ENCODE measurements at regions not wholly inside any gene's neighbourhood (a gene's known extent, or its start where the extent isn't known, plus 50 kb on each side); places are given as distances from the start of the nearest gene placed in this dataset.

GRCh38 chr3:162610261-162610660 lies 1113.7 kb downstream of the OTOL1 start:
- Mint-ChIP-seq H3K4me1 (ENCODE audit: low read depth) (no peaks in the 10 kb centered on the region), H3K36me3 (ENCODE audit: low read depth) (no peaks in the 10 kb centered on the region), H3K4me3 (no peak overlapping the region), H3K27ac (no peak overlapping the region), H3K9me3 (peaks cover 8% of the 10 kb centered on the region), H3K27me3 (no peaks in the 10 kb centered on the region)
- CTCF ChIA-PET: no interaction called here
- H3K4me1 ChIP-seq (ENCODE audit: insufficient read depth, low read length): no peaks in the 10 kb centered on the region
- no peak for DNase-seq
- no peaks in the 10 kb centered on the region for H3K36me3 ChIP-seq (ENCODE audit: insufficient read depth, low read length)
- TF ChIP-seq CTCF (IDR thresholded peaks at IDR 0.05): no peak
- no peaks in the 10 kb centered on the region for H3K27me3 ChIP-seq (ENCODE audit: control insufficient read depth in 1 of 2, insufficient read depth in 2 of 2, low read length in 2 of 2)
- H3K9me3 ChIP-seq (ENCODE audit: control insufficient read depth in 1 of 2, insufficient read depth in 1 of 2, low read length in 2 of 2): peaks cover 0 to 12% of the 10 kb centered on the region in 2 experiments
- intact Hi-C loops (cut with DNase I, micrococcal nuclease): no loop called here
- ATAC-seq (ENCODE audit: poor library complexity): no peak
- H3K27ac ChIP-seq (ENCODE audit: low read depth in 1 of 2, low read length in 2 of 2): no peak overlapping the region
- POLR2A ChIA-PET: no interaction called here
- no peak overlapping the region for H3K4me3 ChIP-seq (ENCODE audit: low read length)

- TF ChIP-seq CTCF (IDR thresholded peaks at IDR 0.05): no peak
These were observed 1116.4 kb downstream of the OTOL1 start for GRCh38 chr3:162612991-162613390.

GRCh38 chr3:162626172-162626571 lies 1129.6 kb downstream of the OTOL1 start:
- ChIA-PET POLR2A (no interaction called here), CTCF (no interaction called here)
- Mint-ChIP-seq H3K4me1 (ENCODE audit: low read depth) (no peaks in the 10 kb centered on the region), H3K27ac (no peak overlapping the region), H3K27me3 (no peaks in the 10 kb centered on the region), H3K4me3 (no peak overlapping the region), H3K36me3 (ENCODE audit: low read depth) (no peaks in the 10 kb centered on the region), H3K9me3 (peaks cover 5% of the 10 kb centered on the region)
- Histone ChIP-seq H3K36me3 (ENCODE audit: insufficient read depth, low read length) (no peaks in the 10 kb centered on the region), H3K4me3 (ENCODE audit: low read length) (no peak overlapping the region), H3K27me3 (ENCODE audit: control insufficient read depth in 1 of 2, insufficient read depth in 2 of 2, low read length in 2 of 2) (no peaks in the 10 kb centered on the region), H3K9me3 (ENCODE audit: control insufficient read depth in 1 of 2, insufficient read depth in 1 of 2, low read length in 2 of 2) (peaks cover 3 to 8% of the 10 kb centered on the region in 2 experiments), H3K27ac (ENCODE audit: low read depth in 1 of 2, low read length in 2 of 2) (no peak overlapping the region), H3K4me1 (ENCODE audit: insufficient read depth, low read length) (no peaks in the 10 kb centered on the region)
- intact Hi-C loops (cut with DNase I, micrococcal nuclease): no loop called here
- no peak for TF ChIP-seq CTCF (IDR thresholded peaks at IDR 0.05)
- no peak for ATAC-seq (ENCODE audit: poor library complexity)
- DNase-seq: no peak

More at GRCh38 chr3:162612991-162613390, 1116.4 kb downstream of the OTOL1 start:
- POLR2A ChIA-PET: no interaction called here
- DNase-seq (no peak), ATAC-seq (ENCODE audit: poor library complexity) (no peak)
- no peaks in the 10 kb centered on the region for H3K4me1 Mint-ChIP-seq (ENCODE audit: low read depth)
- Histone ChIP-seq H3K36me3 (ENCODE audit: insufficient read depth, low read length) (no peaks in the 10 kb centered on the region), H3K4me1 (ENCODE audit: insufficient read depth, low read length) (no peaks in the 10 kb centered on the region), H3K27me3 (ENCODE audit: control insufficient read depth in 1 of 2, insufficient read depth in 2 of 2, low read length in 2 of 2) (no peaks in the 10 kb centered on the region), H3K27ac (ENCODE audit: low read depth in 1 of 2, low read length in 2 of 2) (no peak overlapping the region), H3K9me3 (ENCODE audit: control insufficient read depth in 1 of 2, insufficient read depth in 1 of 2, low read length in 2 of 2) (peaks cover 0 to 8% of the 10 kb centered on the region in 2 experiments), H3K4me3 (ENCODE audit: low read length) (no peak overlapping the region)
- no peaks in the 10 kb centered on the region for H3K27me3 Mint-ChIP-seq
- H3K9me3 Mint-ChIP-seq: peaks cover 9% of the 10 kb centered on the region
- no peak overlapping the region for H3K27ac Mint-ChIP-seq
- H3K4me3 Mint-ChIP-seq: no peak overlapping the region
- H3K36me3 Mint-ChIP-seq (ENCODE audit: low read depth): no peaks in the 10 kb centered on the region
- CTCF ChIA-PET: no interaction called here
- intact Hi-C loops (cut with DNase I, micrococcal nuclease): no loop called here

Data from CD4-positive, alpha-beta T cell (primary cell).